Activated CD8-positive, alpha-beta T cell treated with anti-CD3 and anti-CD28 coated beads for 36 hours (primary cell): ENCODE measurements at regions not wholly inside any gene's neighbourhood (a gene's known extent, or its start where the extent isn't known, plus 50 kb on each side); places are given as distances from the start of the nearest gene placed in this dataset.

Experiments
- ATAC-seq: fragments of 200-7000 bp; cut with Tn5 transposase; one replicate; pipeline ENCODE4 v1.10.0; 2021; ENCODE audit warnings: mild to moderate bottlenecking, moderate library complexity
- CTCF ChIA-PET: fragments of 350-600 bp; sonication (Branson Sonifier 250); formaldehyde crosslinking; loops from one replicate; lab custom pipeline; 2021; ENCODE audit warnings: antibody characterized with exemption; lab: Charles Lee
- POLR2A ChIA-PET: fragments of 350-600 bp; sonication (Branson Sonifier 250); formaldehyde crosslinking; loops from one replicate; lab custom pipeline; 2021; ENCODE audit warnings: antibody characterized with exemption; lab: Charles Lee
- DNase-seq: peaks from one replicate; pipeline ENCODE4 v3.0.0-alpha.2; 2020
- H3K27ac Mint-ChIP-seq: one replicate; pipeline ENCODE4 v1.8.0; 2021; ENCODE audit warnings: mild to moderate bottlenecking, mixed read lengths
- H3K27me3 Mint-ChIP-seq: one replicate; pipeline ENCODE4 v1.8.0; 2021; ENCODE audit warnings: mixed read lengths
- H3K36me3 Mint-ChIP-seq: one replicate; pipeline ENCODE4 v1.8.0; 2021; ENCODE audit warnings: low read depth, mixed read lengths
- H3K4me1 Mint-ChIP-seq: one replicate; pipeline ENCODE4 v1.8.0; 2021; ENCODE audit warnings: low read depth, mixed read lengths
- H3K4me3 Mint-ChIP-seq: one replicate; pipeline ENCODE4 v1.8.0; 2021; ENCODE audit warnings: mild to moderate bottlenecking, moderate library complexity, mixed read lengths
- H3K9me3 Mint-ChIP-seq: one replicate; pipeline ENCODE4 v1.8.0; 2021; ENCODE audit warnings: mixed read lengths
- intact Hi-C: fragments of 100-400 bp; cut with micrococcal nuclease; formaldehyde crosslinking; loops from one replicate; pipeline ENCODE4 v1.10.0; 2022
- TF ChIP-seq, protein P1 (sequence below): fragments of 200-600 bp; IDR thresholded peaks from one replicate; pipeline ENCODE4 v1.8.0; 2022; ENCODE audit warnings: antibody characterized with exemption, mild to moderate bottlenecking

DNA sequence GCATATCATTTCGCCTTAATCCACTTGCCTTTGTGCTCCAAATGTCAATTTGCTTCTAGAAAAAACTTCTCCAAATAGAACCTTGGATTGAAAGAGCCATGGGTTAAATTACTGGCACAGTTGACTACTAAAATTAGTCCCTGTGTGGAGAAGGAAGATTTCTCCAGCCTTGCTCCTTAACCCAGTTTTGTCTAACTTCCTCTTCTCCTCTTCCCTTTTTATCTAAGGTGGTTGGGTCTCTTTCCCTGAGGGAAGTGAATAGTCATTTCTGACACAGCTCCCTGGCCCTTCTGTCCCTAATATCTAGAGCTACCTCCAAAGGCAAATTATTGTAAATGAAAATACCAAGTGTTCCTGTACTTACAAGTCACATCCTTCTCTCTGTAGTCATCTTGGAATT, 527.9 kb upstream of the TBL1XR1 start:
- Mint-ChIP-seq H3K27me3 (no peaks in the 10 kb centered on the region), H3K27ac (no peak overlapping the region), H3K36me3 (no peaks in the 10 kb centered on the region), H3K4me1 (peaks cover 12% of the 10 kb centered on the region), H3K9me3 (peaks cover 2% of the 10 kb centered on the region), H3K4me3 (no peak overlapping the region)
- ATAC-seq = no peak
- POLR2A ChIA-PET = interaction anchor here (0.6 kb wide), 1 partner anchor 113 kb away, joined by 3 read pairs; no protein-coding TSS in a partner anchor
- intact Hi-C loops = no loop called here
- DNase-seq = no peak
- CTCF ChIA-PET = no interaction called here
- TF ChIP-seq, protein P1, sequence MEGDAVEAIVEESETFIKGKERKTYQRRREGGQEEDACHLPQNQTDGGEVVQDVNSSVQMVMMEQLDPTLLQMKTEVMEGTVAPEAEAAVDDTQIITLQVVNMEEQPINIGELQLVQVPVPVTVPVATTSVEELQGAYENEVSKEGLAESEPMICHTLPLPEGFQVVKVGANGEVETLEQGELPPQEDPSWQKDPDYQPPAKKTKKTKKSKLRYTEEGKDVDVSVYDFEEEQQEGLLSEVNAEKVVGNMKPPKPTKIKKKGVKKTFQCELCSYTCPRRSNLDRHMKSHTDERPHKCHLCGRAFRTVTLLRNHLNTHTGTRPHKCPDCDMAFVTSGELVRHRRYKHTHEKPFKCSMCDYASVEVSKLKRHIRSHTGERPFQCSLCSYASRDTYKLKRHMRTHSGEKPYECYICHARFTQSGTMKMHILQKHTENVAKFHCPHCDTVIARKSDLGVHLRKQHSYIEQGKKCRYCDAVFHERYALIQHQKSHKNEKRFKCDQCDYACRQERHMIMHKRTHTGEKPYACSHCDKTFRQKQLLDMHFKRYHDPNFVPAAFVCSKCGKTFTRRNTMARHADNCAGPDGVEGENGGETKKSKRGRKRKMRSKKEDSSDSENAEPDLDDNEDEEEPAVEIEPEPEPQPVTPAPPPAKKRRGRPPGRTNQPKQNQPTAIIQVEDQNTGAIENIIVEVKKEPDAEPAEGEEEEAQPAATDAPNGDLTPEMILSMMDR = no peak

DNA sequence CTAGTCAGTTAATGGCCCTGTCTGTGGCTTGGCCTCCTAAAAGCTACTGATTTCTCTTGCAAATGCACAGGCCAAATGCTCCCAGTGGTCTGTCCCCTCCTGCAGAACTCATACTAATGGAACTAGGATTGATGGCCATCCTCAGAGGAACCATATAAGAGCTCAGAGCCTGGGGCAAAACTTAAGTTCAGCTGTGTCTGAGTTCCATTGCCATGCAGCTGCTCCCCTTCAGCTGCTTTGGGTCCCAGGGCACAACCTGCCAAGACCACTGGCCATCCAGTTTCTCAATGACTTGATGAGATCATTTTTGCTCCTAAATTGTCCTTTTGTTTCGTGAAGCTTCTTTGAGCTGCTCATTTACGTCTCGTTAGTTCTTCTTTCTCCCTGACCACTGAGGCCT, 529.5 kb upstream of the TBL1XR1 start:
- intact Hi-C loops = no loop called here
- ATAC-seq = no peak
- H3K36me3 Mint-ChIP-seq = no peaks in the 10 kb centered on the region
- TF ChIP-seq, protein P1 = no peak
- H3K9me3 Mint-ChIP-seq = no peaks in the 10 kb centered on the region
- POLR2A ChIA-PET = no interaction called here
- DNase-seq = no peak
- H3K4me1 Mint-ChIP-seq = peaks cover 15% of the 10 kb centered on the region
- no peak overlapping the region for H3K4me3 Mint-ChIP-seq
- CTCF ChIA-PET = no interaction called here
- no peaks in the 10 kb centered on the region for H3K27me3 Mint-ChIP-seq
- no peak overlapping the region for H3K27ac Mint-ChIP-seq

DNA sequence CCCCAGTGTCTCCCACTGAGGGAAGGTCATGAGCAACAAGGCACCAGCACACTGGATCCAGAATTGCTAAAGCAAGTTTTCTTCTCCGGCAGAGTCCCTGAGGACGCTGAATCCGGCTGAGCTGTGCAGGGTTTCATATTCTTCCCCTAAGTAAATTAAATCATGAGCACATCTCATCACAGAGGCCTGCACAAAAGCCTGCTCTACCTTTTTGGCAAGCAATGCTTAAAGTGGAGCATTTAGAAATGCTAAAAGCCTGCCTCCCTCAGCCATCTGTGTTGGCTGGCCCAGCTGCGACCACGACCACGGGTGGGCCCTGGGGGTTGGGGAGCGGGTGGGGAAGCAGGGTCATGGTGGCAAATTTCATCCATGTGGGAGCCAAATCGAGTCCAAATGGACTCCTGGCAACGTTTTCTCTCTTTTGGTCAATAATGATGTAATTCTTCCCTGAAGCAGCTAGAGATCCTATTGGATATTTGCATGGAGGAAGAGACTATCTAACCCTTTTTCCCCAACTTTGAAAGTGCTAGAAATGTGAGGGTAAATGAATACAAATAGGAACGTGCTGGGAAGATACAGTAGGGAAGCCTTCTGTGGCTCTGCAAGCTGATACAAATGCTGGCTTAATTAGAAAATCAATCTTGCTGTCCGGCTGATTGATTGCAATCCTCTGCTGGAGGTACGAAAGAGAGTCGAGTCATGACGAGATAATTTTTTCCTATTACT, 532.8 kb upstream of the TBL1XR1 start:
- TF ChIP-seq, protein P1 = no peak
- H3K9me3 Mint-ChIP-seq = no peaks in the 10 kb centered on the region
- CTCF ChIA-PET = no interaction called here
- POLR2A ChIA-PET = interaction anchor here (0.5 kb wide), 1 partner anchor 1924 kb away, joined by 3 read pairs; no protein-coding TSS in a partner anchor
- no peak overlapping the region for H3K27ac Mint-ChIP-seq
- DNase-seq = no peak
- peaks cover 5% of the 10 kb centered on the region for H3K4me1 Mint-ChIP-seq
- intact Hi-C loops = no loop called here
- no peaks in the 10 kb centered on the region for H3K27me3 Mint-ChIP-seq
- H3K36me3 Mint-ChIP-seq = no peaks in the 10 kb centered on the region
- no peak overlapping the region for H3K4me3 Mint-ChIP-seq
- ATAC-seq = no peak

DNA sequence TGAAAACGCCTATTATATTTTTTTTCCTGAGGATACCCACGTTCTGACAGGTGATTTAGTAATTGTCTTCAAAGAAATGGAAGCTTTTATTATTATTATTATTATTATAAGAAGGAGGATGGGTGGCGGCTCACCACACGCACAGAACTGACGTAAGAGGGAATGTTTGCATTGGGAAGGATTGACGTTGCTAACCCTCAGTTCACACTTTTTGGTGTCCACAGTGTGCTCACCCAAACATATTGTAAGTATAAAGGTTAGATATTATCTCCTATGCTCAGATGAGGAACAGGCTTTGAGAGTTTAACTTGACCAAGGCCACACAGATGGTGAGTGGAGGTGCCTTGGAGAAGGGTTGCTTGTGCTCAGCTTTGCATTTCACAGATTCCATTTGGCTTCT, 533.5 kb upstream of the TBL1XR1 start:
- ChIA-PET CTCF (no interaction called here), POLR2A (no interaction called here)
- ATAC-seq (no peak), DNase-seq (no peak)
- no peaks in the 10 kb centered on the region for H3K27me3 Mint-ChIP-seq
- H3K27ac Mint-ChIP-seq = no peak overlapping the region
- intact Hi-C loops = no loop called here
- H3K4me3 Mint-ChIP-seq = no peak overlapping the region
- H3K36me3 Mint-ChIP-seq = no peaks in the 10 kb centered on the region
- H3K4me1 Mint-ChIP-seq = peaks cover 5% of the 10 kb centered on the region
- TF ChIP-seq, protein P1 = no peak
- no peaks in the 10 kb centered on the region for H3K9me3 Mint-ChIP-seq

DNA sequence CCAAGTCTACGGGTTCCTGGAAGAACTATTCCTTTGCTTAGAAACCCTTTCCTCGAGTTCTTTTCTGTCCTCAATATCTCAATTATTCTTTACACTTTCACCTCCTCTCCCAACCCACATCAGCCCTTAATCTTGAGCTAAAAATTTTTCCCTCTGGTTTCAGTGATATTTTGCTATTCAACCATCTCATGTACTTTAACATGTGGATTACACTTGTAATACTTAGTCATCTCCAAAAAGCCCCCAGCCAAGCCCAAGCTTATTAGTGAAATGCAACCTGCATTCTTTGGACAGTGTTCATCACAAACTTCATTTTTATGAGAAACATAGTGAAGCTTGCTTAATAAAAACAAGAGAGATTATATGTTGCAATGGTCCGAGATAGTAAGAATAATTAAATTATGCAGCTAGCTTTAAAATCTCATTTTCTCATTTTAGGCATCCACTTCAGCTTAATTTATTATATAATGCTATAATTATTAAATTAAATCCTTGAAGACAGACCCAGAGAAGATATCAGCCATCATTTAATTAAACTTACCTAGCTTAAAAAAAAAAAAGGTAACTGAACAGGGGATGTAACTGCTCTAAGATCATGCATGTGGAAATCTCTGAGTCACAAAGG, 534.5 kb upstream of the TBL1XR1 start:
- TF ChIP-seq, protein P1 = no peak
- no peaks in the 10 kb centered on the region for H3K27me3 Mint-ChIP-seq
- no peaks in the 10 kb centered on the region for H3K9me3 Mint-ChIP-seq
- ATAC-seq (no peak), DNase-seq (no peak)
- ChIA-PET POLR2A (no interaction called here), CTCF (interaction anchor here (1.6 kb wide), 1 partner anchor 36 kb away, joined by 3 read pairs; no protein-coding TSS in a partner anchor)
- peaks cover 5% of the 10 kb centered on the region for H3K4me1 Mint-ChIP-seq
- intact Hi-C loops = no loop called here
- no peak overlapping the region for H3K4me3 Mint-ChIP-seq
- H3K36me3 Mint-ChIP-seq = no peaks in the 10 kb centered on the region
- H3K27ac Mint-ChIP-seq = no peak overlapping the region
